GM19239 (cell line): ENCODE measurements at regions not wholly inside any gene's neighbourhood (a gene's known extent, or its start where the extent isn't known, plus 50 kb on each side); places are given as distances from the start of the nearest gene placed in this dataset.
A peak's percentile ranks its signal among the peaks of the same experiment; 100 is the strongest.

Experiments used
- DNase-seq: peaks from one replicate; pipeline ENCODE4 v3.0.0; 2011; ENCODE audit warnings: low spot score; ENCODE audit not compliant: insufficient read length
- FAIRE-seq: peaks from 2 replicates; lab custom pipeline; 2011; peaks lifted over from hg19 to GRCh38; lab: Jason Lieb, UNC

- no peak for FAIRE-seq
- DNase-seq = no peak
These were observed 81.3 kb upstream of the ATP10A start for GRCh38 chr15:25944386-25944785.

GRCh38 chr15:25943831-25944230, 80.7 kb upstream of the ATP10A start:
- DNase-seq = no peak
- no peak for FAIRE-seq

GRCh38 chr15:25939122-25939521, 76.0 kb upstream of the ATP10A start:
- FAIRE-seq (peak; percentile 68), DNase-seq (peak; percentile 36)

- DNase-seq (no peak), FAIRE-seq (no peak)
These were observed 74.7 kb upstream of the ATP10A start for GRCh38 chr15:25937796-25938195.

GRCh38 chr15:25936004-25936403, 72.9 kb upstream of the ATP10A start:
- DNase-seq (no peak), FAIRE-seq (no peak)

GRCh38 chr15:25933456-25934158, 70.5 kb upstream of the ATP10A start:
- FAIRE-seq (no peak), DNase-seq (no peak)

- no peak for DNase-seq
- no peak for FAIRE-seq
These were observed 69.6 kb upstream of the ATP10A start for GRCh38 chr15:25932696-25933095.

GRCh38 chr15:25931851-25932250, 68.7 kb upstream of the ATP10A start:
- no peak for DNase-seq
- no peak for FAIRE-seq

GRCh38 chr15:25930931-25931330, 67.8 kb upstream of the ATP10A start:
- FAIRE-seq (no peak), DNase-seq (no peak)
